GM13977 (cell line): ENCODE measurements at regions not wholly inside any gene's neighbourhood (a gene's known extent, or its start where the extent isn't known, plus 50 kb on each side); places are given as distances from the start of the nearest gene placed in this dataset.

Source experiments
- DNase-seq: peaks from one replicate; pipeline ENCODE4 v3.0.0; 2012; ENCODE audit warnings: low spot score
- CTCF ChIP-seq: IDR thresholded peaks from 2 replicates; pipeline ENCODE4 v1.5.1; 2012; ENCODE audit warnings: mild to moderate bottlenecking, control low read depth; ENCODE audit not compliant: insufficient read depth; ENCODE audit errors: extremely low read depth, missing control alignments
- in situ Hi-C: fragments of 300-500 bp; cut with MboI; formaldehyde crosslinking; loops from one replicate; pipeline ENCODE4 v1.12.0; 2022; ENCODE audit warnings: low sequenced_read_pairs, low pct_unique_long_range_greater_than_20kb, mixed read lengths, inconsistent platforms; ENCODE audit not compliant: unreplicated experiment

- no peak for DNase-seq
- no peak for TF ChIP-seq CTCF
- in situ Hi-C loops = no loop called here
Measured at GRCh38 chr6:165117121-165117520, 192.3 kb downstream of the C6orf118 start.

- no peak for DNase-seq
- no peak for TF ChIP-seq CTCF
- in situ Hi-C loops = no loop called here
Measured at GRCh38 chr6:165110860-165111259, 198.5 kb downstream of the C6orf118 start.

- no peak for DNase-seq
- no peak for TF ChIP-seq CTCF
- in situ Hi-C loops = no loop called here
Measured at GRCh38 chr6:165109011-165109410, 200.4 kb downstream of the C6orf118 start.

GRCh38 chr6:165106261-165106660 is 203.1 kb downstream of the C6orf118 start:
- DNase-seq = no peak

GRCh38 chr6:165098165-165098564 is 211.2 kb downstream of the C6orf118 start:
- in situ Hi-C loops = no loop called here
- no peak for DNase-seq
- TF ChIP-seq CTCF = peak; percentile 48

More at GRCh38 chr6:165106261-165106660, 203.1 kb downstream of the C6orf118 start:
- in situ Hi-C loops = no loop called here
- TF ChIP-seq CTCF = no peak

GRCh38 chr6:165096868-165097267 is 212.5 kb downstream of the C6orf118 start:
- no peak for TF ChIP-seq CTCF
- no peak for DNase-seq
- in situ Hi-C loops = no loop called here

- in situ Hi-C loops = no loop called here
- no peak for TF ChIP-seq CTCF
- no peak for DNase-seq
Measured at GRCh38 chr6:165096209-165096608, 213.2 kb downstream of the C6orf118 start.
